SU-DHL-6 (cell line): ENCODE measurements at regions not wholly inside any gene's neighbourhood (a gene's known extent, or its start where the extent isn't known, plus 50 kb on each side); places are given as distances from the start of the nearest gene placed in this dataset.

ENCODE experiments used
- EZH2phosphoT487 ChIP-seq: fragments of 200-600 bp; sonication (generic), shearing (Covaris generic); conservative IDR thresholded peaks from 2 replicates; pipeline ENCODE4 v1.6.1; 2018; ENCODE audit warnings: mild to moderate bottlenecking, antibody characterized with exemption, low read length, moderate library complexity, mixed read lengths
- TF ChIP-seq, protein P1 (sequence below): fragments of 200-600 bp; sonication (generic); IDR thresholded peaks from one replicate; pipeline ENCODE4 v1.5.1; 2017; ENCODE audit warnings: antibody characterized with exemption, mild to moderate bottlenecking, low read length, moderate library complexity; ENCODE audit not compliant: insufficient read depth, poor library complexity, severe bottlenecking

GRCh38 chr6:752438-752837, 59.5 kb upstream of the EXOC2 start:
- TF ChIP-seq EZH2phosphoT487 = no peak
- TF ChIP-seq, protein P1, sequence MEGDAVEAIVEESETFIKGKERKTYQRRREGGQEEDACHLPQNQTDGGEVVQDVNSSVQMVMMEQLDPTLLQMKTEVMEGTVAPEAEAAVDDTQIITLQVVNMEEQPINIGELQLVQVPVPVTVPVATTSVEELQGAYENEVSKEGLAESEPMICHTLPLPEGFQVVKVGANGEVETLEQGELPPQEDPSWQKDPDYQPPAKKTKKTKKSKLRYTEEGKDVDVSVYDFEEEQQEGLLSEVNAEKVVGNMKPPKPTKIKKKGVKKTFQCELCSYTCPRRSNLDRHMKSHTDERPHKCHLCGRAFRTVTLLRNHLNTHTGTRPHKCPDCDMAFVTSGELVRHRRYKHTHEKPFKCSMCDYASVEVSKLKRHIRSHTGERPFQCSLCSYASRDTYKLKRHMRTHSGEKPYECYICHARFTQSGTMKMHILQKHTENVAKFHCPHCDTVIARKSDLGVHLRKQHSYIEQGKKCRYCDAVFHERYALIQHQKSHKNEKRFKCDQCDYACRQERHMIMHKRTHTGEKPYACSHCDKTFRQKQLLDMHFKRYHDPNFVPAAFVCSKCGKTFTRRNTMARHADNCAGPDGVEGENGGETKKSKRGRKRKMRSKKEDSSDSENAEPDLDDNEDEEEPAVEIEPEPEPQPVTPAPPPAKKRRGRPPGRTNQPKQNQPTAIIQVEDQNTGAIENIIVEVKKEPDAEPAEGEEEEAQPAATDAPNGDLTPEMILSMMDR = no peak
